Neuronal stem cell (in vitro differentiated cells): ENCODE measurements at regions not wholly inside any gene's neighbourhood (a gene's known extent, or its start where the extent isn't known, plus 50 kb on each side); places are given as distances from the start of the nearest gene placed in this dataset.

Source experiments
- DNase-seq: peaks from one replicate; pipeline ENCODE4 v3.0.0-alpha.2; 2013; ENCODE audit warnings: low spot score
- H2AFZ ChIP-seq: one replicate; pipeline ENCODE4 v1.6.1; 2013; ENCODE audit warnings: mild to moderate bottlenecking, low read length, inconsistent platforms
- H2AK5ac ChIP-seq: 2 replicates; pipeline ENCODE4 v1.6.1; 2013; ENCODE audit warnings: low read depth, mild to moderate bottlenecking, inconsistent platforms, low read length, moderate library complexity, mixed read lengths
- H2BK120ac ChIP-seq: 2 replicates; pipeline ENCODE4 v1.6.1; 2013; ENCODE audit warnings: low read depth, mild to moderate bottlenecking, inconsistent platforms, low read length, moderate library complexity, mixed read lengths
- H2BK12ac ChIP-seq: one replicate; pipeline ENCODE4 v1.6.1; 2013; ENCODE audit warnings: low read length, inconsistent platforms
- H2BK15ac ChIP-seq: 2 replicates; pipeline ENCODE4 v1.6.1; 2013; ENCODE audit warnings: mild to moderate bottlenecking, low read length, inconsistent platforms, mixed read lengths
- H2BK5ac ChIP-seq: one replicate; pipeline ENCODE4 v1.6.1; 2013; ENCODE audit warnings: inconsistent platforms, mild to moderate bottlenecking, low read length, moderate library complexity
- H3K14ac ChIP-seq: one replicate; pipeline ENCODE4 v1.6.1; 2013; ENCODE audit warnings: low read length, inconsistent platforms
- H3K18ac ChIP-seq: 2 replicates; pipeline ENCODE4 v1.6.1; 2013; ENCODE audit warnings: low read length, inconsistent platforms
- H3K23ac ChIP-seq: 2 replicates; pipeline ENCODE4 v1.6.1; 2013; ENCODE audit warnings: low read depth, mild to moderate bottlenecking, mixed read lengths, low read length, inconsistent platforms; ENCODE audit not compliant: poor library complexity
- H3K27ac ChIP-seq: replicated peaks from 3 replicates; pipeline ENCODE4 v1.5.1; 2013; ENCODE audit warnings: low read length, inconsistent platforms
- H3K27me3 ChIP-seq, 3 experiments: 2 replicates each; pipeline ENCODE4 v1.6.1; 2013; ENCODE audit warnings: low read length in 3 of 3, mild to moderate bottlenecking in 2 of 3, inconsistent platforms in 1 of 3, low read depth in 1 of 3, mixed read lengths in 1 of 3, moderate library complexity in 1 of 3; ENCODE audit not compliant: control insufficient read depth in 3 of 3, insufficient read depth in 3 of 3
- H3K36me3 ChIP-seq, 2 donors: replicated peaks in 1 of 2; 2 replicates each; pipeline ENCODE4 v1.6.1; 2013; ENCODE audit warnings: low read length in 2 of 2; ENCODE audit not compliant: control insufficient read depth in 2 of 2, insufficient read depth in 2 of 2
- H3K4ac ChIP-seq: 2 replicates; pipeline ENCODE4 v1.6.1; 2013; ENCODE audit warnings: inconsistent platforms, mild to moderate bottlenecking, low read length, moderate library complexity
- H3K4me1 ChIP-seq, 2 donors: 1 replicate in 1 of 2; 2 replicates in 1 of 2; pipeline ENCODE4 v1.6.1; 2013; ENCODE audit warnings: low read length in 2 of 2, low read depth in 1 of 2; ENCODE audit not compliant: control insufficient read depth in 2 of 2, insufficient read depth in 1 of 2
- H3K4me2 ChIP-seq: one replicate; pipeline ENCODE4 v1.6.1; 2013; ENCODE audit warnings: mild to moderate bottlenecking, low read length, inconsistent platforms; ENCODE audit not compliant: insufficient read depth, poor library complexity, severe bottlenecking
- H3K4me3 ChIP-seq, 2 donors: 2 replicates each; pipeline ENCODE4 v1.5.1; 2013; ENCODE audit warnings: low read length in 2 of 2, mild to moderate bottlenecking in 2 of 2, inconsistent platforms in 1 of 2, moderate library complexity in 1 of 2
- H3K79me1 ChIP-seq: one replicate; pipeline ENCODE4 v1.6.1; 2013; ENCODE audit warnings: low read depth, mild to moderate bottlenecking, inconsistent platforms, low read length, moderate library complexity
- H3K9ac ChIP-seq: one replicate; pipeline ENCODE4 v1.6.1; 2013; ENCODE audit warnings: mild to moderate bottlenecking, low read depth, low read length, inconsistent platforms; ENCODE audit not compliant: poor library complexity
- H3K9me3 ChIP-seq, 2 donors: replicated peaks in 1 of 2; 2 replicates each; pipeline versions ENCODE3 to v1.6.1; 2013; ENCODE audit warnings: low read length in 2 of 2, mild to moderate bottlenecking in 2 of 2, inconsistent platforms in 1 of 2, low read depth in 1 of 2, mixed read lengths in 1 of 2, moderate library complexity in 1 of 2; ENCODE audit not compliant: control insufficient read depth in 2 of 2, insufficient read depth in 1 of 2
- H4K8ac ChIP-seq: one replicate; pipeline ENCODE4 v1.6.1; 2013; ENCODE audit warnings: low read depth, mild to moderate bottlenecking, inconsistent platforms, low read length, moderate library complexity
- H4K91ac ChIP-seq: one replicate; pipeline ENCODE4 v1.6.1; 2013; ENCODE audit warnings: low read length, low read depth, mild to moderate bottlenecking, inconsistent platforms; ENCODE audit not compliant: poor library complexity
- WGBS, 2 donors: extraction: QIAGEN DNeasy Blood & Tissue Kit; methylation state at CpG; one replicate each; pipeline ENCODE4 v1.1.7; 2013; ENCODE audit warnings: missing lambda C conversion rate in 2 of 2, mixed read lengths in 1 of 2; ENCODE audit not compliant: insufficient read length in 2 of 2, insufficient replicate concordance in 1 of 2; ENCODE audit errors: extremely low coverage in 2 of 2; 5-methylcytosine and 5-hydroxymethylcytosine counted together

DNA sequence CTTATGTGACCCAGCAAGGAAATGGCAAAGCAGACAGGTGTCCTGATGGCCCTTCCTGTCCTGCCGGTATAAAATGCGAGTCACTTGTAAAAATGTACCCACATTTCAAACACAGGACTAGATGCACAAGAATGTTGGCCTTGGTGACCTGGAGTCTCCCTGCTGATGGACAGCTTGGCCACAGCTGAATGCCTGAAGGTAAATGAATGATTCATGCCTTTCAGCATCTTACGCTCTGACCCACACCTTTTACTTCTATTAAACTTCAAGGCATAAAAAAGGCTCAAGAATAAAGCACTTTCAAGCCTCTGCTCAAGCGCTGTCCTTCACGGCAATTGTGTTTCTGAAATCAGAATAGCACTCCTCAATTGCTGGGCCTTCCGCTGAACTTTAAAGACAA, 228.0 kb upstream of the SLCO3A1 start:
- H3K4me2 ChIP-seq = no peak overlapping the region
- H4K8ac ChIP-seq = no peak overlapping the region
- no peak overlapping the region for H3K23ac ChIP-seq
- H3K79me1 ChIP-seq = no peaks in the 10 kb centered on the region
- H2BK120ac ChIP-seq = no peak overlapping the region
- H3K14ac ChIP-seq = no peak overlapping the region
- H2AK5ac ChIP-seq = no peak overlapping the region
- no peaks in the 10 kb centered on the region for H3K27me3 ChIP-seq
- H3K27ac ChIP-seq = peak overlapping the region; percentile 18
- WGBS, 2 donors = no CpG with 5 or more reads among the region's 6 CpGs
- no peak overlapping the region for H2BK15ac ChIP-seq
- DNase-seq = peak; percentile 18
- H3K9ac ChIP-seq = no peak overlapping the region
- no peak overlapping the region for H2BK5ac ChIP-seq
- H3K4ac ChIP-seq = no peak overlapping the region
- no peak overlapping the region for H2BK12ac ChIP-seq
- H2AFZ ChIP-seq = peak overlapping the region; percentile 12
- H3K4me3 ChIP-seq = no peak overlapping the region
- no peak overlapping the region for H3K18ac ChIP-seq
- no peaks in the 10 kb centered on the region for H3K9me3 ChIP-seq
- peaks cover 4 to 15% of the 10 kb centered on the region in 2 donors for H3K4me1 ChIP-seq
- H3K36me3 ChIP-seq = no peaks in the 10 kb centered on the region
- H4K91ac ChIP-seq = no peak overlapping the region

DNA sequence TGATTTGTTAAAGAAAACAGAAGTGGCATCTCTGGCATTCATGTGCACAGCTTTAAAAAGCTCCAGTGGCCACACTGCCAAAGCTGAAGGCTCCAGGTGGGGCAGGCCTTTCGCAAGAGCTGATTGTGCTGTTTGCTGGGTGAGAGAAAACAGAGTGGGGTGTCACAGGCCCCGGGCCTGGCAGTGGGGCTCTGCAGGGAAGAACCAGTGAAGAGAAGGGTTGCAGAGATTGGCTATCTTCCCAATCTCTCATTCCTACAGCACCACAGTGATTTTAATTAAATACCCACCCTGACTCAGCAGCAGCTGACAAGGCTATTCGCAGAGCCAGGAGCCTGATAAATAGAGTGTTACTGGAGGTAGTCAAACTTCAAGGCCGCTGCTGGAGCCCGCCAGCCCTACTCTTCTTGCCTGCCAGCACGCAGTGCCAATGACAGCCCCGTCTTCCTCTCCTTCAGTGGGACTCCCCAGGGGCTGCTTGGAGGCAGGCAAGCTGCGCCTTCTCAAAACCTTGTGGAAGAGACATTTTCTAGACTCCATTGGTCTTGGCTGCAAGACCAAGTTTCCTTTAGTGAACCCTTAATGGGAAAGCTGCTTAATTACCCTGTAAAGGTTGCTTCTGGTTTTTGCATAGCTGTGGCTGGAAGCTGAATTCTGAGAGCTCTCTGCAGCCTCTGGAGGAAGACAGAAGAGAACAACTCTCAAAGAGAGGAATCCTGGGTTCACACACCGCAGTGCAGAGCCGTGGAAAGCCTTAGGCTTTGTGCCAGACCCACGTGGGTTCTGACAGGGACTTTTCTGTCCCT, 225.8 kb upstream of the SLCO3A1 start:
- peak overlapping the region; percentile 3 for H2AFZ ChIP-seq
- H3K23ac ChIP-seq = no peak overlapping the region
- no peak overlapping the region for H3K4ac ChIP-seq
- H3K27ac ChIP-seq = no peak overlapping the region
- H2BK15ac ChIP-seq = no peak overlapping the region
- no peak overlapping the region for H2AK5ac ChIP-seq
- no peak overlapping the region for H2BK12ac ChIP-seq
- H2BK120ac ChIP-seq = no peak overlapping the region
- H3K79me1 ChIP-seq = no peaks in the 10 kb centered on the region
- no peak overlapping the region for H3K9ac ChIP-seq
- no peak overlapping the region for H2BK5ac ChIP-seq
- H4K91ac ChIP-seq = no peak overlapping the region
- H3K4me3 ChIP-seq = no peak overlapping the region
- H3K27me3 ChIP-seq = no peaks in the 10 kb centered on the region
- DNase-seq = no peak
- H3K4me2 ChIP-seq = no peak overlapping the region
- H3K9me3 ChIP-seq = no peaks in the 10 kb centered on the region
- WGBS, 2 donors = no CpG with 5 or more reads among the region's 11 CpGs
- no peaks in the 10 kb centered on the region for H3K36me3 ChIP-seq
- no peak overlapping the region for H3K14ac ChIP-seq
- H4K8ac ChIP-seq = no peak overlapping the region
- no peak overlapping the region for H3K18ac ChIP-seq
- H3K4me1 ChIP-seq = peaks cover 2 to 10% of the 10 kb centered on the region in 2 donors

DNA sequence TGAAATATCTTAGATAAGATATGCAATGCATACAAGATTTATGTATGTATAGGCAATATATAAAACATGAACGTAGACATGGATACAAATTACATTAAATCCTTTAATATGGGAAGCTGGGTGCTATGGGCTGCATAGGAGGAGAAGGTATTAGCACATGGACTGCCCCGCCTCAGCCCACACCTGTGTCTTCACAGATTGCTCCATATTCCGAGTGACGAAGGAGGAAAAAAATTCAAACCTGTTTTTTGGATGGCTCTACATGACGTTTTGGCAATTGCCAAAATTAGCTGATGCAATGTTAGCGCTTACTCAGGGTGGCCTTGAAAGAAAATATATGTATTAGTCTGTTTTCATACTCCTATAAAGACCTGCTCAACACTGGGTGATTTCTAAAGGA, 223.4 kb upstream of the SLCO3A1 start:
- no peaks in the 10 kb centered on the region for H3K79me1 ChIP-seq
- no peak overlapping the region for H4K8ac ChIP-seq
- peaks cover 0 to 5% of the 10 kb centered on the region in 2 donors for H3K4me1 ChIP-seq
- no peak overlapping the region for H2BK5ac ChIP-seq
- H3K9me3 ChIP-seq = peaks cover 0 to 3% of the 10 kb centered on the region in 2 donors
- no peak overlapping the region for H3K23ac ChIP-seq
- no peak for DNase-seq
- H3K4me3 ChIP-seq = no peak overlapping the region
- no CpG with 5 or more reads among the region's 6 CpGs for WGBS, 2 donors
- H3K36me3 ChIP-seq = no peaks in the 10 kb centered on the region
- H2AK5ac ChIP-seq = no peak overlapping the region
- H3K18ac ChIP-seq = no peak overlapping the region
- H3K27ac ChIP-seq = no peak overlapping the region
- no peak overlapping the region for H2BK120ac ChIP-seq
- no peak overlapping the region for H3K4me2 ChIP-seq
- H4K91ac ChIP-seq = no peak overlapping the region
- H2BK15ac ChIP-seq = no peak overlapping the region
- H3K14ac ChIP-seq = no peak overlapping the region
- no peak overlapping the region for H3K4ac ChIP-seq
- no peak overlapping the region for H2BK12ac ChIP-seq
- H2AFZ ChIP-seq = no peak overlapping the region
- no peak overlapping the region for H3K9ac ChIP-seq
- H3K27me3 ChIP-seq = no peaks in the 10 kb centered on the region

DNA sequence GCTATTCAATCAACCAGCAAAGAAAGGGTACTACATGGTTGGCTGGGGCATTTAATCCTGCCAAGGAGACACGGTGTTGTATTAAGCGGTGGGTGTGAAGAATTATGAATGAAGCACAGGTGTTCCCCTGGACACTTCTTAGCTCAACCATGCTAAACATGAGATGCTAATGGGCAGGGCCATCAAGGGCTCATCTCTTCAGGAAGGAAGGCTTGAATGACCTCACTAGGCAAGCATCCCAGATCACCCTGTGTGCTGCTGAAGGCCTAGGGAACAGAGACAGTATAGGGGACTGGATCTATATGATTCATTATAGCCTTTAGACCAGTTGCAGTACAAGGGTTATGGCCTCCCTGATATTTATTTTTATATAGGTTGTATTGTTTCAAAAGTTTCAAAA, 221.3 kb upstream of the SLCO3A1 start:
- no CpG with 5 or more reads among the region's 2 CpGs for WGBS, 2 donors

More for the DNA sequence above, 221.3 kb upstream of the SLCO3A1 start:
- no peak overlapping the region for H2AFZ ChIP-seq
- no peak overlapping the region for H3K9ac ChIP-seq
- no peak for DNase-seq
- H3K14ac ChIP-seq = no peak overlapping the region
- no peak overlapping the region for H2BK15ac ChIP-seq
- H3K36me3 ChIP-seq = no peaks in the 10 kb centered on the region
- H3K9me3 ChIP-seq = peaks cover 0 to 3% of the 10 kb centered on the region in 2 donors
- H2BK120ac ChIP-seq = no peak overlapping the region
- no peaks in the 10 kb centered on the region for H3K27me3 ChIP-seq
- no peak overlapping the region for H4K8ac ChIP-seq
- H2BK5ac ChIP-seq = no peak overlapping the region
- H3K4me2 ChIP-seq = no peak overlapping the region
- no peak overlapping the region for H4K91ac ChIP-seq
- H3K27ac ChIP-seq = no peak overlapping the region
- H3K4me1 ChIP-seq = peaks cover 2 to 3% of the 10 kb centered on the region in 2 donors
- no peak overlapping the region for H2AK5ac ChIP-seq
- H3K79me1 ChIP-seq = no peaks in the 10 kb centered on the region
- no peak overlapping the region for H3K4ac ChIP-seq
- H3K23ac ChIP-seq = no peak overlapping the region
- H3K4me3 ChIP-seq = no peak overlapping the region
- no peak overlapping the region for H2BK12ac ChIP-seq
- no peak overlapping the region for H3K18ac ChIP-seq
